ENCODE measurements at regions not wholly inside any gene's neighbourhood (a gene's known extent, or its start where the extent isn't known, plus 50 kb on each side); places are given as distances from the start of the nearest gene placed in this dataset.

GRCh38 chr14:41403360-41403759 lies 203.3 kb upstream of the LRFN5 start:
- DNase-seq: no peak

GRCh38 chr14:41397926-41398325 lies 208.8 kb upstream of the LRFN5 start:
- no peak for DNase-seq

- no peak for DNase-seq
Measured at GRCh38 chr14:41393512-41393911, 213.2 kb upstream of the LRFN5 start.

GRCh38 chr14:41392226-41392625 lies 214.4 kb upstream of the LRFN5 start:
- no peak for DNase-seq

- DNase-seq: no peak
Measured at GRCh38 chr14:41389355-41389754, 217.3 kb upstream of the LRFN5 start.

GRCh38 chr14:41385797-41386196 lies 220.9 kb upstream of the LRFN5 start:
- DNase-seq: no peak

- DNase-seq: no peak
Measured at GRCh38 chr14:41380017-41380416, 226.7 kb upstream of the LRFN5 start.

- no peak for DNase-seq
Measured at GRCh38 chr14:41378526-41378925, 228.2 kb upstream of the LRFN5 start.

- no peak for DNase-seq
Measured at GRCh38 chr14:41377932-41378331, 228.7 kb upstream of the LRFN5 start.

- no peak for DNase-seq
Measured at GRCh38 chr14:41374092-41374491, 232.6 kb upstream of the LRFN5 start.

GRCh38 chr14:41362139-41362538 lies 244.5 kb upstream of the LRFN5 start:
- no peak for DNase-seq

GRCh38 chr14:41360126-41360525 lies 246.6 kb upstream of the LRFN5 start:
- DNase-seq: no peak

GRCh38 chr14:41355866-41356265 lies 250.8 kb upstream of the LRFN5 start:
- DNase-seq: no peak

GRCh38 chr14:41350476-41350875 lies 256.2 kb upstream of the LRFN5 start:
- no peak for DNase-seq

- DNase-seq: no peak
Measured at GRCh38 chr14:41349289-41349910, 257.3 kb upstream of the LRFN5 start.

GRCh38 chr14:41343857-41344256 lies 262.8 kb upstream of the LRFN5 start:
- DNase-seq: no peak

GRCh38 chr14:41313196-41313595 lies 293.5 kb upstream of the LRFN5 start:
- DNase-seq: no peak

- no peak for DNase-seq
Measured at GRCh38 chr14:41303506-41303905, 303.2 kb upstream of the LRFN5 start.

GRCh38 chr14:41302776-41303175 lies 303.9 kb upstream of the LRFN5 start:
- DNase-seq: no peak

- DNase-seq: no peak
Measured at GRCh38 chr14:41299924-41300323, 306.8 kb upstream of the LRFN5 start.

GRCh38 chr14:41298328-41298690 lies 308.4 kb upstream of the LRFN5 start:
- DNase-seq: no peak

GRCh38 chr14:41297576-41298327 lies 308.9 kb upstream of the LRFN5 start:
- DNase-seq: no peak

GRCh38 chr14:41295734-41296133 lies 310.9 kb upstream of the LRFN5 start:
- no peak for DNase-seq

GRCh38 chr14:41289025-41289424 lies 317.7 kb upstream of the LRFN5 start:
- DNase-seq: no peak
